ENCODE measurements at regions not wholly inside any gene's neighbourhood (a gene's known extent, or its start where the extent isn't known, plus 50 kb on each side); places are given as distances from the start of the nearest gene placed in this dataset.

GRCh38 chr11:32161293-32161692, 70.4 kb downstream of the RCN1 start:
- no peak for DNase-seq

DNA sequence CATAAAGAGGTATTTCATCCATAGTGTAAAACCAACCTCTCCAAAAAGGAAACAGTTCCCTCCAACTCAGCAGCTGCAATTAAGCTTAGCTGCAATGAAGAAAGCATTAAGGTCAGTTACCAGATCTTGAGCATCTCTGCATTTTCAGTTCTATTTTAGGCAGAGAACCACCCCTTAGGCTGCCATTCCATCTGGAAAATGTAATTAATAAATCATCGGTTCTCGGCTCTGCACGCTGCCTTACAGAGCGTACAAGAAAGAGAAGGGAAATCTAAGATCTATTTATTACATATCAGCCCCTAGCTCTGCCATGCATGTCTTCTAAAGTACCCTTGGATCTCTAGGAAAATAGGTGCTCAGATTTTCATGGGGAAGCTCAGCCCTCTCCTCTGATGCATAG, 71.5 kb downstream of the RCN1 start:
- no peak for DNase-seq

DNA sequence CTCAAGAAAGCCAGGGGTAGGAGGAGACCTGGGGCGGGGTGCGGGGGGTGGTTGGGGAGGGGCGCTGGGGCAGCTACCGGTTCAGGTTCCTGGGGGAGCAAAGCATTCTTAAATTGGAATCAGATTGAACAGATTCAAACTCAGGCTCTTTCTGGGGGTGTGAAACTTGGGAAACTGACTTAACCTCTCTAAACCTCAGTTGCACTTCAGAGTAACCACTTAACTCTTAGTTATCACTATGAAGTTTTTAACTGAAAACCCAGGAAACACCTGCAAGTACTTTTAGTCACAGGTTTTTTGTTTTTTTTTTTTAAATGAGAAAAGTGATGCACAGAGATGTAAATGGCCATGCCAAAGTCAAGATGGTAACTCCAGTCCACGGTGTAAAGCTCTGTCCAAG, 72.0 kb downstream of the RCN1 start:
- DNase-seq, result no peak

GRCh38 chr11:32163557-32163956, 72.7 kb downstream of the RCN1 start:
- DNase-seq, result no peak

DNA sequence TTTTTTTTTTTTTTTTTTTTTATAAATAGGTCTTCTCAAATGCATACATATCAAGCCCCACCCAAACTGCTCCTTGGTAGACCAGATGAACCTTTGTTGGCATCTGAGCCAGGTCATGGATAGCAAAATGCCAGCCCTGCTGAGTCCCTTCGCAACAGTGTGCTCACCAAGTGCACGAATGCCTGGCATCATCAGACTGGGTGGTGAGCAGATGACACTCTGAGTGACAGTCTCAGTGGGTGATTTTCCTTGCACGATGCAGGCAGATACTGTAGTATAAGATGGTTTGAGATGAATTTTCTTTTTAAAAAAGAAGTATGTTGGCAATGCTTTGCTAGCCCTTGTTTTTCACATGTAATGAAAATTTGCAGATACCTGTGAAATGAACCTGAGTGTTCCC, 74.0 kb downstream of the RCN1 start:
- no peak for DNase-seq

DNA sequence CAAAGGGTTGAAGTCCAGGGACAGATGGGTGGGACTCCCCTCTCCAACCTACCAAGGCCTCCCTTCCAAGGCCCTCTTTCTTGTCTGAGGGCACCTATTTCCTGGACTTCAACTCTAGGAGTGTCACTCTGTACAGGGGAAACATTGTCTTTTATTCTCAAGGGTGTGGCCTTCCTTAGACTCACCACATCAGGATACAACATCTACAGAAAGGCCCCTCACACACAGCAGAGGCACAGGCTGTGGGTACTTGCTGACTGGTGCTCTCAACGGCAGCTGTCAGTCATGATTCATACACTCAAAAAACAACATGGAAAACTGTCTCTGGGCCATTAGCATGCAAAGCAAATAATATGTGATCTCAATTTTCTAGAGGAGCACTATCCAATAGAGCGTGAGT, 78.0 kb downstream of the RCN1 start:
- DNase-seq, result no peak

- no peak for DNase-seq
Measured at GRCh38 chr11:32171445-32171844, 80.6 kb downstream of the RCN1 start.

- no peak for DNase-seq
Measured at GRCh38 chr11:32172041-32172847, 81.4 kb downstream of the RCN1 start.

- DNase-seq, result peak; percentile 68
Measured at GRCh38 chr11:32172848-32173834, 82.3 kb downstream of the RCN1 start.

DNA sequence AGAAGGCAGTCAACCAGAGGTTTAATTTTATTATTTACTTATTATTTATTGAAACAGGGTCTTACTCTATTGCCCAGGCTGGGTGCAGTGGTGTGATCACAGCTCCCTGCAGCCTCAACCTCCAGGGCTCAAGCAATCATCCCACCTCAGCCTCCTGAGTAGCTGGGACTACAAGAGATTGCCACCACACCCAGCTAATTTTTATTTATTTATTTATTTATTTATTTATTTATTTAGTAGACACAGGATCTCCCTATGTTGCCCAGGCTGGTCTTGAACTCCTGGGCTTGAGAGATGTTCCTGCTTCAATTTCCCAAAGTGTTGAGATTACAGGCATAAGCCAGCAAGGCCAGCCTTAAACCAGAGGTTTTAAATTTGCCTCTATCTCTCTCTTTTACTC, 83.1 kb downstream of the RCN1 start:
- no peak for DNase-seq

DNA sequence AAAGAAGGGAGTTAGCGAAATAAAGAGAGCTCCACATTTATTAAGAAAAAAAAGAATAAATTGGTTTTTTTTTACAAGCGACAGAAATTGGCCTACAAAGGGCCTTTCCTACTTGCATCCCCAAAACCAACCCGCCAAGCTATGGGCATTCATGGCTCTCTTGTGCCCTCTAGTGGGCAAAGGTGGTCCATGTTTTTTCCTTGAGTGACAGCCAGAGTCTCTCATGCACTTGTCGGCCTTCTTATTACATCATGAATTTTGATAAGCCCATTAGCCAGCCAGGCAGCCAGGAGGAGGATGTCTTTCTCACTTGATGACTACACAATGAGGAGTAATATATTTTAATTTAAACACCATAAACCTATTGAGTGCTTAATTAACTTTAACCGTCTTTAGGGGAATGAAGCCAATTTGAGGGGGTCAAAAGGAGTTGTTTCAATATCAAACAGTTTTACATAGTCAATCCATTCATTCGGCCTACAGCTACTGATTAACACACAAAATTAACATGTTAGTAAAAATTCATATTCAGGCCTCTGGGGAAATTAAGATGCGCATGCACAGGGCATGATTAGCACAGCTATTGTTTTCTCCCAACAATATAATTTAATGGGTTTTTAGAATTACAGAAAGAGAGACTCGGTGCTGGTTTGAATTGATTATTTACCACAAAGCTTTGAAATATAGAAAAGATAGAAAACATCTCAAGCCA, 85.5 kb downstream of the RCN1 start:
- peak; percentile 94 for DNase-seq

DNA sequence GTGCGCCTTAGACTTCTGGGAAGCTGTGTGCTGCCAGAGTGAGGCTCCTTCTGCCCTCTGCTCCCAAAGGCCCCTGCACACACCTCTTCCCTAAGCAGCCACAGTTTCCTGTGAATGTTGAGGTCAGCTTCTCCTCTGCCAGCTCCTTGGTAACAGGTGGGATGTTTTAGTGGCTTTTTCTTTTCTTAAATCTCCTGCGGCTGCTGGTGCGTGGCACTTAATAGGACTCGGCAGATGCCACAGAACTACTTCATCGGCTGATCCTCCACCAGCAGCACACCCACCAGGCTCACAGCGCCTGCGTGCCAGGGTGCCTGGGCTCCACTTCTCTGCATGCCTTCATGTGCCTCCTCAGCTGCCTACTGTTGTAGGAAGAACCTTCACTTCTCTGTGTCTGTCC, 87.8 kb downstream of the RCN1 start:
- no peak for DNase-seq

DNA sequence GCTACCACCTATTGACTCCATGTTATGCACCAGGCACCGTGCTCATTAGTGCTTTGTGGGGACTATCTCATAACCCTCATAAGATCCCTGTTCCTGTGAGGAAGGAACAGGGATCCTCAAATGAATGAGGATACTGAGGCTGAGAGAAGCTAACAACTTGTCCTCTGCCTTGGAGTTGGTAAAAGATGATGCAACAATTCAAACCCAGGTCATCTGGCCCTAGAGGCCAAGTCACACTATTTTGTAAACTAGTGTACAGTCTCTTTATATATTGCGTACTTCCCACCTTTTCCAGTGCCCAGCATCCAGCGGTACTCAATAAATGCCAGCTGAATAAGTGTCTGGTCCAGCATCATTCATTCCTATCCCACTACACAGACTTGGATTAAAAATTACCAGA, 92.6 kb downstream of the RCN1 start:
- no peak for DNase-seq

DNA sequence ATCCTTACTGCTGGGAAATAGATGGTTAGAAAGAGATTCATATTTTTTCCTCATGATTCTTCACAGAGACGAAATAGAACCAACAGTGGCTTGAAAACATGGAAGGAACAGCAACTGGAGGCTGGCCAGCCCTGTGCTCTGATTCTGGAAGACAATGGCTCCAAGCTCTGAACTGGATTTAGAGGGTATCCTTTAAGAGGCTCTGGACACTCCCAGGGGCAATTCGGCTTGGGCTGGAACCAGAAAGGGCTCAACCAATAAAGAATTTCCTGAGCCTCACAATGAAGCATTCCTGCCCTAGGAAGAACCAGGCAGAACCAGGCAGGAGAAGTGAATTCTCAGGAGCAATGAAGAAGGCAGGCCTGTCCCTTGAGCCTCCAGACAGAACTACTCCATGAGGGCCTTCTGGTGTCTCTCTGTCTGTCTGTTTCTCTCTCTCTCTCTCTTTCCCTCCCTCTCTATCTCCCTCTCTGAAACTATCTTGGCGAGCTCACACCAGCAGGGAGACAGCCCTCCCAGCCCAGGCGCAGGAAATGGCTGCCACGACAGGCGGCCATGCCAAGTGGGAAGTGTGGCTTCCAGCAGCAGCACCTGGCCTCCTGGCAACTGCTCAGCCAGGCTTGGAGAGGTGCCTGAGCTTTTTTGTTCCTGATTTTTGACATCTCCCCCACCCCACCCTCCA, 93.3 kb downstream of the RCN1 start:
- no peak for DNase-seq

- DNase-seq, result no peak
Measured at GRCh38 chr11:32184723-32185376, 94.0 kb downstream of the RCN1 start.

DNA sequence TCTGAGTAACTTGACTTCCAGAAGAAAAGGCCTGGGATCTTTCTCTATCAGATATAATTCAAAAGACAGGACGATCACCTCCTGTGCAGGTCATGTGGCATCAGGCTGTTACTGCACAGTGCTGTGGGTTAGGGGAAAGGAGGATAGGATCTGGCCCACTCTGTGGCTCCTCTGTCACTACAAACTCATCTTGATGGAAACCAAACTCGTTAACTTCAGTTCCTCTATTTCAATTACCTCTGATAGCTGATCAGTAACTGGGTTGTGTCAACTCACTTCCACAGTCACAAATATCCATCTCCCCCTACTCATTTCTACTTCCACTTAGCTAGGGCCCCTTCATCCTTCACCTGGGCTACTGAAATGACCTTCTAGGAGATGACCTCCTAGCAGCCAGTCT, 95.2 kb downstream of the RCN1 start:
- no peak for DNase-seq

GRCh38 chr11:32187111-32187510, 96.2 kb downstream of the RCN1 start:
- no peak for DNase-seq

DNA sequence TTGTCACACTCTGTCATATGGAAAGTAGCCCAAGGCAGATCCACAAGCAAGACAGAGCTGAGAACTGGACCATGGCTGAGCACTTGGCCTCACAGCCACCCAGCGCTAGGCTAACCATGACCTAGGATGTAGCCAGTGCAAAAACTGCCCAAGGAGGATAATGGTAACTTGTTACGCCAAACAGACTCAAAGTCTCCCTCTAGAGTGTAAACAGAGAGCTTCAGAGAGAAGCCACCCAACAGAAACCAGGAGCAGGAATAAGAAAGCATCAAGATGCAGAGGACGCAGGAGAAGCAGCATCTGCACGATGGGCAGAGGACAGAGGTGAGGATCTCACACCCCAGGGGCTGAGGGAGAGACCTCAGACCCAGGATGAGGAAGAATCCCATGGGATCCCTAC, 97.9 kb downstream of the RCN1 start:
- no peak for DNase-seq

- no peak for DNase-seq
Measured at GRCh38 chr11:32196137-32196536, 105.3 kb downstream of the RCN1 start.

DNA sequence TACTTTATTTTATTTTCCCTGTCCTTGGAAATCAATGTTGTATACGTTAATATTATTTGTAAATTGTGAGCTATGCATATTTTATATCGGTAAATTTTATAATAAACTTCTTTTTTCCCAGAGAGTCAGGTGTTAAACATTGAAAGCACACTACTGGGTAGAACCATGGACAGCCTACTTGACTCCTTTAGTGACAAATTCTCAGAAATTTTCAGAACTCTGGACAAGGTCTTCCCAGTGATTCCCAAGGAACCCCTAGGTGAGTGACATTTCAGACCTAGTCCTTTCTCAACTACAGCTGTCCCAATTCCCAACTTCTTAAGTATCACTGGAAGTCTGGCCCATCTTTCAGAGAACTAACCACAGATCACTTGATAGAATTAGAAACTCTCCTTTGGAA, 107.2 kb downstream of the RCN1 start:
- DNase-seq, result no peak

DNA sequence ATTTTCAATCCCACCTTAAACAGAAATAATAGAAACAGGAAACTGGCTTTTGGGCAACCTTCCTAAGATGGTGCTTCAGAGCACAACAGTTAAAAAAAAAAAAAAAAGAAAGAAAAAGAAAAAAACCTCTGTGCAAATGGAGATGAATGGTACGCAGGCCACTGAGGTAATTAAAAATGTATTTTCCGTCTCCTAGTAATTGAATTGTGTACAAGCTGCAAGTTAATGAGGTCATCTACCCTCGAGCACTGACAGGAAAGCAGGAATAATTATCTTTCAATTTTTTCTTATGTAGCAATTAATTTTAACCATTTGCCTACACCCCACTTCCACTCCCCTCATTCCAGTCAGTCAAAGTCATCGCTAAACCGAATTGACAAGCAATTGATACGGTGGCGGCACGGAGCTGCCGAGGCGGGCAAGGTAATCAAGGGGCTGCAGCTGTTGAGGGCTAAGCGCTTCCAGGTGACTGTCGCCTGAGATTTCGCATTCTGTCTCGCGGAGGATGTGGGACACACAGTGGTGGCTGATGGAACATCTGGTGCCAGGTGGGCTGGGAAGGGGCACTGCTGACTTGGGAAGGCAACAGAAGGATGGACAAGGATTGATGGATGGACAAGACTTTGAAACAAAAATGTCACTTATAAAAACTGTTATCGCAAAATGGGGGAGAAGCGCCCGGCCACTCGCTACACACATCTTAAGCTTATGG, 109.4 kb downstream of the RCN1 start:
- DNase-seq, result no peak

- DNase-seq, result no peak
Measured at GRCh38 chr11:32204751-32205150, 113.9 kb downstream of the RCN1 start.
